HepG2 (cell line): ENCODE measurements at regions not wholly inside any gene's neighbourhood (a gene's known extent, or its start where the extent isn't known, plus 50 kb on each side); places are given as distances from the start of the nearest gene placed in this dataset.

Experiments
- ATF3 ChIP-seq: sonication (generic); formaldehyde crosslinking; IDR thresholded peaks from 2 replicates; pipeline ENCODE4 v1.4.0; 2020; ENCODE audit warnings: missing genetic modification reagents
- LCORL ChIP-seq, 2 experiments: fragments of 450-650 bp in 1 of 2; sonication (generic) in 1 of 2; formaldehyde crosslinking in 1 of 2; IDR thresholded peaks; 2 replicates each; pipeline versions ENCODE4 v1.5.0 to v1.6.1; 2017 to 2020; ENCODE audit warnings: antibody characterized with exemption in 1 of 2, missing genetic modification reagents in 1 of 2
- MEIS1 ChIP-seq: sonication (generic); formaldehyde crosslinking; IDR thresholded peaks from 2 replicates; pipeline ENCODE4 v1.9.0; 2021; ENCODE audit warnings: mild to moderate bottlenecking, missing genetic modification reagents, moderate library complexity, borderline replicate concordance
- NFAT5 ChIP-seq: sonication (generic); formaldehyde crosslinking; IDR thresholded peaks from 2 replicates; pipeline ENCODE4 v1.4.0; 2020; ENCODE audit warnings: missing genetic modification reagents
- PREB ChIP-seq: sonication (generic); formaldehyde crosslinking; IDR thresholded peaks from 2 replicates; pipeline ENCODE4 v1.4.0; 2020; ENCODE audit warnings: missing genetic modification reagents
- RNF2 ChIP-seq: fragments of 450-650 bp; conservative IDR thresholded peaks from 2 replicates; pipeline ENCODE4 v1.6.1; 2016; ENCODE audit warnings: low read depth
- SAFB2 ChIP-seq: sonication (generic); formaldehyde crosslinking; IDR thresholded peaks from 2 replicates; pipeline ENCODE4 v1.5.1; 2020; ENCODE audit warnings: missing genetic modification reagents, low read depth, mild to moderate bottlenecking, borderline replicate concordance
- SNAPC4 ChIP-seq: sonication (generic); formaldehyde crosslinking; IDR thresholded peaks from 2 replicates; pipeline ENCODE4 v1.4.0; 2020; ENCODE audit warnings: mild to moderate bottlenecking, missing genetic modification reagents
- TBX2 ChIP-seq: sonication (generic); formaldehyde crosslinking; IDR thresholded peaks from 2 replicates; pipeline ENCODE4 v1.5.0; 2020; ENCODE audit warnings: missing genetic modification reagents, mild to moderate bottlenecking, borderline replicate concordance
- ZNF121 ChIP-seq: sonication (generic); formaldehyde crosslinking; IDR thresholded peaks from 2 replicates; pipeline ENCODE4 v1.5.0; 2020; ENCODE audit warnings: mild to moderate bottlenecking, missing genetic modification reagents
- ZNF143 ChIP-seq: sonication (generic); formaldehyde crosslinking; IDR thresholded peaks from 2 replicates; pipeline ENCODE4 v1.4.0; 2020; ENCODE audit warnings: missing genetic modification reagents
- ZNF503 ChIP-seq: sonication (generic); formaldehyde crosslinking; IDR thresholded peaks from 2 replicates; pipeline ENCODE4 v1.4.0; 2020; ENCODE audit warnings: missing genetic modification reagents
- ZNF576 ChIP-seq: sonication (generic); formaldehyde crosslinking; IDR thresholded peaks from 2 replicates; pipeline ENCODE4 v1.4.0; 2020; ENCODE audit warnings: mild to moderate bottlenecking, missing genetic modification reagents
- ZNF746 ChIP-seq: sonication (generic); formaldehyde crosslinking; IDR thresholded peaks from 2 replicates; pipeline ENCODE4 v1.8.0; 2022; ENCODE audit warnings: mild to moderate bottlenecking, missing genetic modification reagents
- ZSCAN29 ChIP-seq: sonication (generic); formaldehyde crosslinking; conservative IDR thresholded peaks from 2 replicates; pipeline ENCODE4 v1.4.0; 2020; ENCODE audit warnings: mild to moderate bottlenecking, missing genetic modification reagents

- TF ChIP-seq SNAPC4 (CRISPR knock-in tag) = no peak
- TF ChIP-seq ZSCAN29 (CRISPR knock-in tag) = no peak
- TF ChIP-seq NFAT5 (CRISPR knock-in tag) = no peak
- TF ChIP-seq ZNF576 (CRISPR knock-in tag) = no peak
- TF ChIP-seq SAFB2 = no peak
- TF ChIP-seq ZNF121 (CRISPR knock-in tag) = no peak
- TF ChIP-seq RNF2 = no peak
- no peak for TF ChIP-seq ZNF143 (CRISPR knock-in tag)
- TF ChIP-seq ATF3 = no peak
- no peak for TF ChIP-seq PREB (CRISPR knock-in tag)
- no peak for TF ChIP-seq MEIS1 (CRISPR knock-in tag)
- TF ChIP-seq ZNF503 (CRISPR knock-in tag) = no peak
- no peak for TF ChIP-seq LCORL (IDR thresholded peaks at IDR 0.05)
- TF ChIP-seq LCORL (CRISPR knock-in tag; IDR thresholded peaks at IDR 0.05) = no peak
- no peak for TF ChIP-seq ZNF746 (CRISPR knock-in tag)
- TF ChIP-seq TBX2 (CRISPR knock-in tag) = no peak
These were observed 1579.9 kb downstream of the MRPL39 start (continued) for GRCh38 chr21:24027396-24027795.
